Calu3 (cell line): ENCODE measurements at regions not wholly inside any gene's neighbourhood (a gene's known extent, or its start where the extent isn't known, plus 50 kb on each side); places are given as distances from the start of the nearest gene placed in this dataset.
"Not testable (repeated sequence)": the region's sequence is repeated elsewhere in the genome, so short reads cannot be mapped to it uniquely, and the experiment has no call there.

ENCODE experiments used
- BruUV-seq: library from RNA; stranded (reverse); fragments of 400-500 nt; replicated peaks from 2 replicates; lab custom pipeline; 2021; lab: Mats Ljungman, UMichigan
- CTCF ChIA-PET: fragments of 300-600 bp; sonication (Branson Sonifier 250); formaldehyde crosslinking; loops from one replicate; lab custom pipeline; 2022; ENCODE audit warnings: antibody characterized with exemption; lab: Charles Lee
- DNase-seq: peaks from one replicate; pipeline ENCODE4 v3.0.0; 2022
- H3K27ac Mint-ChIP-seq: one replicate; pipeline ENCODE4 v1.8.0; 2022; ENCODE audit warnings: mixed read lengths; ENCODE audit not compliant: unreplicated experiment
- H3K27me3 Mint-ChIP-seq: one replicate; pipeline ENCODE4 v1.8.0; 2022; ENCODE audit warnings: mixed read lengths; ENCODE audit not compliant: unreplicated experiment
- H3K36me3 Mint-ChIP-seq: one replicate; pipeline ENCODE4 v1.8.0; 2022; ENCODE audit warnings: mild to moderate bottlenecking, moderate library complexity, mixed read lengths; ENCODE audit not compliant: insufficient read depth, unreplicated experiment
- H3K4me1 Mint-ChIP-seq: one replicate; pipeline ENCODE4 v1.8.0; 2022; ENCODE audit warnings: mild to moderate bottlenecking, low read depth, mixed read lengths; ENCODE audit not compliant: unreplicated experiment
- H3K4me3 Mint-ChIP-seq: one replicate; pipeline ENCODE4 v1.8.0; 2022; ENCODE audit warnings: mild to moderate bottlenecking, low read depth, moderate library complexity, mixed read lengths; ENCODE audit not compliant: unreplicated experiment
- H3K9me3 Mint-ChIP-seq: one replicate; pipeline ENCODE4 v1.8.0; 2022; ENCODE audit warnings: low read depth, mixed read lengths; ENCODE audit not compliant: unreplicated experiment
- CTCF ChIP-seq: fragments of 200-600 bp; IDR thresholded peaks from one replicate; pipeline ENCODE4 v1.8.0; 2022; ENCODE audit warnings: antibody characterized with exemption; ENCODE audit not compliant: unreplicated experiment
- intact Hi-C: fragments of 100-400 bp; cut with micrococcal nuclease; formaldehyde crosslinking; loops from one replicate; pipeline ENCODE4 v1.10.0; 2022; ENCODE audit not compliant: unreplicated experiment

- Mint-ChIP-seq H3K36me3 (no peaks in the 10 kb centered on the region), H3K27me3 (no peaks in the 10 kb centered on the region), H3K9me3 (peaks cover 25% of the 10 kb centered on the region), H3K4me3 (no peak overlapping the region), H3K27ac (no peak overlapping the region), H3K4me1 (peaks cover 6% of the 10 kb centered on the region)
- no peak for DNase-seq
- CTCF ChIA-PET = no interaction called here
- no TSS peak for BruUV-seq
- intact Hi-C loops = no loop called here
- TF ChIP-seq CTCF = no peak
These were observed 243.3 kb downstream of the EPHA7 start for GRCh38 chr6:93176070-93176469.

- H3K27ac Mint-ChIP-seq, BruUV-seq, H3K27me3 Mint-ChIP-seq, H3K36me3 Mint-ChIP-seq, CTCF ChIA-PET, H3K4me3 Mint-ChIP-seq, H3K4me1 Mint-ChIP-seq, intact Hi-C loops, DNase-seq: not testable (repeated sequence)
- H3K9me3 Mint-ChIP-seq = peaks cover 21% of the 10 kb centered on the region
These were observed 245.8 kb downstream of the EPHA7 start for GRCh38 chr6:93173573-93173972.

- TF ChIP-seq CTCF = no peak
- intact Hi-C loops = no loop called here
- Mint-ChIP-seq H3K27ac (no peak overlapping the region), H3K4me3 (no peak overlapping the region), H3K27me3 (no peaks in the 10 kb centered on the region), H3K36me3 (no peaks in the 10 kb centered on the region), H3K9me3 (no peaks in the 10 kb centered on the region), H3K4me1 (no peaks in the 10 kb centered on the region)
- CTCF ChIA-PET = no interaction called here
- BruUV-seq = no TSS peak
- DNase-seq = no peak
These were observed 253.4 kb downstream of the EPHA7 start for GRCh38 chr6:93165850-93166430.

GRCh38 chr6:93164781-93165180 is 254.6 kb downstream of the EPHA7 start:
- H3K9me3 Mint-ChIP-seq = no peaks in the 10 kb centered on the region
- no TSS peak for BruUV-seq
- TF ChIP-seq CTCF = no peak
- intact Hi-C loops = no loop called here
- no peaks in the 10 kb centered on the region for H3K36me3 Mint-ChIP-seq
- H3K27me3 Mint-ChIP-seq = no peaks in the 10 kb centered on the region
- no peak overlapping the region for H3K27ac Mint-ChIP-seq
- CTCF ChIA-PET = no interaction called here
- H3K4me1 Mint-ChIP-seq = no peaks in the 10 kb centered on the region
- no peak overlapping the region for H3K4me3 Mint-ChIP-seq
- DNase-seq = no peak

GRCh38 chr6:93163146-93163545 is 256.2 kb downstream of the EPHA7 start:
- Mint-ChIP-seq H3K36me3 (no peaks in the 10 kb centered on the region), H3K27me3 (no peaks in the 10 kb centered on the region), H3K4me3 (no peak overlapping the region), H3K9me3 (peaks cover 6% of the 10 kb centered on the region), H3K4me1 (no peaks in the 10 kb centered on the region), H3K27ac (no peak overlapping the region)
- no peak for DNase-seq
- BruUV-seq = no TSS peak
- CTCF ChIA-PET = no interaction called here
- no peak for TF ChIP-seq CTCF
- intact Hi-C loops = no loop called here
